ENCODE measurements at regions not wholly inside any gene's neighbourhood (a gene's known extent, or its start where the extent isn't known, plus 50 kb on each side); places are given as distances from the start of the nearest gene placed in this dataset.

- Histone ChIP-seq H3K4me3 (no peak overlapping the region), H3K4me1 (no peaks in the 10 kb centered on the region), H3K27me3 (no peaks in the 10 kb centered on the region), H3K9me3 (no peaks in the 10 kb centered on the region), H3K36me3 (ENCODE audit: low read depth, missing control alignments) (no peaks in the 10 kb centered on the region), H3K27ac (no peak overlapping the region)
- no peak for DNase-seq
- 73 to 81% methylated on average over 3 of the region's 3 CpGs for WGBS, 2 donors
- TF ChIP-seq POLR2A (IDR thresholded peaks at IDR 0.05): no peak
- no peak for TF ChIP-seq CTCF (IDR thresholded peaks at IDR 0.05)
- intact Hi-C loops (cut with DNase I; ENCODE audit: low total_unique reads): no loop called here
These were observed 486.4 kb upstream of the SPRED2 start for GRCh38 chr2:65918760-65919187.

GRCh38 chr2:65917986-65918385, 485.6 kb upstream of the SPRED2 start:
- Histone ChIP-seq H3K36me3 (ENCODE audit: low read depth, missing control alignments) (no peaks in the 10 kb centered on the region), H3K9me3 (no peaks in the 10 kb centered on the region), H3K27me3 (no peaks in the 10 kb centered on the region), H3K4me1 (no peaks in the 10 kb centered on the region), H3K4me3 (no peak overlapping the region), H3K27ac (no peak overlapping the region)
- intact Hi-C loops (cut with DNase I; ENCODE audit: low total_unique reads): no loop called here
- WGBS, 2 donors: 62 to 68% methylated on average over 2 of the region's 2 CpGs
- no peak for TF ChIP-seq CTCF (IDR thresholded peaks at IDR 0.05)
- TF ChIP-seq POLR2A (IDR thresholded peaks at IDR 0.05): no peak
- no peak for DNase-seq

GRCh38 chr2:65916785-65917295, 484.4 kb upstream of the SPRED2 start:
- intact Hi-C loops (cut with DNase I; ENCODE audit: low total_unique reads): no loop called here
- no peaks in the 10 kb centered on the region for H3K36me3 ChIP-seq (ENCODE audit: low read depth, missing control alignments)
- H3K27ac ChIP-seq: no peak overlapping the region
- H3K27me3 ChIP-seq: no peaks in the 10 kb centered on the region
- no peak overlapping the region for H3K4me3 ChIP-seq
- TF ChIP-seq POLR2A (IDR thresholded peaks at IDR 0.05) (no peak), CTCF (IDR thresholded peaks at IDR 0.05) (no peak)
- no peaks in the 10 kb centered on the region for H3K9me3 ChIP-seq
- WGBS, 2 donors: 96 to 98% methylated on average over 2 of the region's 2 CpGs
- no peak for DNase-seq
- no peaks in the 10 kb centered on the region for H3K4me1 ChIP-seq

- Histone ChIP-seq H3K27me3 (no peaks in the 10 kb centered on the region), H3K4me1 (no peaks in the 10 kb centered on the region), H3K36me3 (ENCODE audit: low read depth, missing control alignments) (no peaks in the 10 kb centered on the region), H3K9me3 (no peaks in the 10 kb centered on the region), H3K27ac (no peak overlapping the region), H3K4me3 (no peak overlapping the region)
- intact Hi-C loops (cut with DNase I; ENCODE audit: low total_unique reads): no loop called here
- no peak for DNase-seq
- no peak for TF ChIP-seq POLR2A (IDR thresholded peaks at IDR 0.05)
- TF ChIP-seq CTCF (IDR thresholded peaks at IDR 0.05): no peak
These were observed 483.8 kb upstream of the SPRED2 start for GRCh38 chr2:65916177-65916576.

GRCh38 chr2:65915273-65915672, 482.9 kb upstream of the SPRED2 start:
- H3K4me3 ChIP-seq: no peak overlapping the region
- intact Hi-C loops (cut with DNase I; ENCODE audit: low total_unique reads): no loop called here
- H3K36me3 ChIP-seq (ENCODE audit: low read depth, missing control alignments): no peaks in the 10 kb centered on the region
- TF ChIP-seq CTCF (IDR thresholded peaks at IDR 0.05): no peak
- TF ChIP-seq POLR2A (IDR thresholded peaks at IDR 0.05): no peak
- 88 to 94% methylated on average over 3 of the region's 3 CpGs for WGBS, 2 donors
- DNase-seq: no peak
- H3K27me3 ChIP-seq: no peaks in the 10 kb centered on the region
- H3K9me3 ChIP-seq: no peaks in the 10 kb centered on the region
- H3K27ac ChIP-seq: no peak overlapping the region
- H3K4me1 ChIP-seq: no peaks in the 10 kb centered on the region
